ENCODE measurements at regions not wholly inside any gene's neighbourhood (a gene's known extent, or its start where the extent isn't known, plus 50 kb on each side); places are given as distances from the start of the nearest gene placed in this dataset.

DNA sequence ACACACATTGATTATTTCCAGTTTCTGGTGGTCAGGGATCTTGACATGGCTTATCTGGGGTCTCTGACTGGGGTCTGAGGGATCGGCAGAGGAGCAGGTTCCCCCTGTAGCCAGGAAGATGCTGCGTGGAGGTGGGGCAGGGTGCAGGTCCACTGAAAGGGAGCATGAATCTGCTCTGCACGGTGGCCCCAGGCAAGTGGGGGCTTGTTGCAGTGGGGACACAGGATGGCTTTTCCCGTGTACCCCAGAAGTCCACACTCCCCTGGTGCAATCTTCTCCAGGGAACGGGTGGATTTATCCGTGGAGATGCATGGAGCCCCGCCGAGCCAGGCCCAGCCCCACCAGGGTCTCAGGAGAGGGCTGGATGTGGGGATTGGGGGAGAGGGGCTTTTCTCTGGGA lies 210.4 kb upstream of the C14orf180 start:
- Histone ChIP-seq H3K27ac (ENCODE audit: low read depth in 2 of 2, low read length in 2 of 2) (no peak overlapping the region), H3K36me3 (ENCODE audit: control insufficient read depth in 2 of 3, insufficient read depth in 3 of 3, low read length in 3 of 3) (no peaks in the 10 kb centered on the region), H3K27me3 (ENCODE audit: control insufficient read depth, insufficient read depth, low read length) (peaks cover 2% of the 10 kb centered on the region), H3K4me1 (ENCODE audit: control insufficient read depth in 2 of 3, insufficient read depth in 2 of 3, low read depth in 1 of 3, low read length in 3 of 3) (no peaks in the 10 kb centered on the region), H3K9me3 (ENCODE audit: control insufficient read depth in 2 of 3, insufficient read depth in 1 of 3, low read length in 3 of 3) (no peaks in the 10 kb centered on the region), H3K9ac (ENCODE audit: low read length in 3 of 3) (no peak overlapping the region), H3K4me3 (ENCODE audit: low read length in 3 of 3) (no peak overlapping the region)
- DNase-seq (peak in 1 of 5 donors; percentile 35), FAIRE-seq (no peak)
- intact Hi-C loops (cut with DNase I), result no loop called here
- TF ChIP-seq, protein P1, sequence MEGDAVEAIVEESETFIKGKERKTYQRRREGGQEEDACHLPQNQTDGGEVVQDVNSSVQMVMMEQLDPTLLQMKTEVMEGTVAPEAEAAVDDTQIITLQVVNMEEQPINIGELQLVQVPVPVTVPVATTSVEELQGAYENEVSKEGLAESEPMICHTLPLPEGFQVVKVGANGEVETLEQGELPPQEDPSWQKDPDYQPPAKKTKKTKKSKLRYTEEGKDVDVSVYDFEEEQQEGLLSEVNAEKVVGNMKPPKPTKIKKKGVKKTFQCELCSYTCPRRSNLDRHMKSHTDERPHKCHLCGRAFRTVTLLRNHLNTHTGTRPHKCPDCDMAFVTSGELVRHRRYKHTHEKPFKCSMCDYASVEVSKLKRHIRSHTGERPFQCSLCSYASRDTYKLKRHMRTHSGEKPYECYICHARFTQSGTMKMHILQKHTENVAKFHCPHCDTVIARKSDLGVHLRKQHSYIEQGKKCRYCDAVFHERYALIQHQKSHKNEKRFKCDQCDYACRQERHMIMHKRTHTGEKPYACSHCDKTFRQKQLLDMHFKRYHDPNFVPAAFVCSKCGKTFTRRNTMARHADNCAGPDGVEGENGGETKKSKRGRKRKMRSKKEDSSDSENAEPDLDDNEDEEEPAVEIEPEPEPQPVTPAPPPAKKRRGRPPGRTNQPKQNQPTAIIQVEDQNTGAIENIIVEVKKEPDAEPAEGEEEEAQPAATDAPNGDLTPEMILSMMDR (IDR thresholded peaks at IDR 0.05; ENCODE audit: borderline replicate concordance, extremely low read depth, insufficient read depth), result no peak

DNA sequence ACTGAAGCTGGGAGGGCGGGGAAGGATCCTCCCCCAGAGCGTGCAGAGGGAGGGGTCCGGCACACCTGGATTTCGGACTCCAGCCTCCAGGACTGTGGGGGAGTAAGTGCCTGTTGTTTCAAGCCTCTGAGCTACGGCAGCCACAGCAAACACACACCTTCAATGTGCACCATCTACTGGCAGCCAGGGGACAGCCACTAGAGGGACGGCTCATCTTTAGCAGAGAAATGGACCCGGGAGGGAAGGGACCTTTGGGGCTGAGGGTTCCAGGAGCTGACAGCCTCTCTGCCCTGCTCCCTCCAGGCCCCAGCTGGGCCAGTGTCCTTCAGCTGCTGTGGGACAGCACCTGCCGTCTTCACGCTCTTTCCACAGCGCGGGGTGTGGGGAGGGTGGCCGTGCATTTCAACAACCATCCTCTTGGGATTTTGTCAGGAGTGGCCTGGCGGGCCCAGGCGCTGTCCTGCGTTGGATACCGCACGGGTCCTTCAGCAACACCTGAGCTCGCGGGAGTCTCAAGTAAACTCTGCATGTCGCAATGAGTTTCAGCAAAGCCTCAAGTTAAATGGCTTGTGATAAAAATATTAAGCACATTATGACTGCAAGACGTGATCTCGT lies 209.2 kb upstream of the C14orf180 start:
- Histone ChIP-seq H3K9ac (ENCODE audit: low read length in 3 of 3) (no peak overlapping the region), H3K4me1 (ENCODE audit: control insufficient read depth in 2 of 3, insufficient read depth in 2 of 3, low read depth in 1 of 3, low read length in 3 of 3) (no peaks in the 10 kb centered on the region), H3K27me3 (ENCODE audit: control insufficient read depth, insufficient read depth, low read length) (peaks cover 2% of the 10 kb centered on the region), H3K27ac (ENCODE audit: low read depth in 2 of 2, low read length in 2 of 2) (no peak overlapping the region), H3K4me3 (ENCODE audit: low read length in 3 of 3) (no peak overlapping the region), H3K9me3 (ENCODE audit: control insufficient read depth in 2 of 3, insufficient read depth in 1 of 3, low read length in 3 of 3) (no peaks in the 10 kb centered on the region), H3K36me3 (ENCODE audit: control insufficient read depth in 2 of 3, insufficient read depth in 3 of 3, low read length in 3 of 3) (no peaks in the 10 kb centered on the region)
- peak in 4 of 5 donors; percentile 32 to 68 (median 56) for DNase-seq
- intact Hi-C loops (cut with DNase I), result no loop called here
- no peak for FAIRE-seq
- TF ChIP-seq, protein P1 (IDR thresholded peaks at IDR 0.05; ENCODE audit: borderline replicate concordance, extremely low read depth, insufficient read depth), result peak; percentile 17

DNA sequence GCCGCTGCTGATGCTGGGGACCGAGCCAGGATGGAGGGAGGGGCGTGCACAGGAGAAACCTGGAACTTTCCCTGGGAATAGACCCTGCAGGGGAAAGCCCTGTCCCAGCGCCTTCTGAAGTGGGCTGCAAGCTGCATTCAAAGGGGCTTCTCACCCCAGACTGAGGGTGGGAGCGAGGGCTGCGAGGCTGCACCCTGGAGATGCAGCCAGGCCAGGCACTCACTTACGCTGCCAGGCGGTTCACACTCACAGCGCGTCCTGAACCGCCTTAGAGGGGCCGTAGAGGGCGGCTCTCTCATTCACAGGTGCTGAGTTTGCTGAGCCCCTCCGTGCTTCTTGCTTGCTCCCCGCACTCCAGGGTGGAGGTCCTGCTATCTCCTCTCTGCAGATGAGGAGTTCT lies 208.5 kb upstream of the C14orf180 start:
- Histone ChIP-seq H3K4me3 (ENCODE audit: low read length in 3 of 3) (no peak overlapping the region), H3K9me3 (ENCODE audit: control insufficient read depth in 2 of 3, insufficient read depth in 1 of 3, low read length in 3 of 3) (no peaks in the 10 kb centered on the region), H3K27me3 (ENCODE audit: control insufficient read depth, insufficient read depth, low read length) (peaks cover 2% of the 10 kb centered on the region), H3K27ac (ENCODE audit: low read depth in 2 of 2, low read length in 2 of 2) (no peak overlapping the region), H3K36me3 (ENCODE audit: control insufficient read depth in 2 of 3, insufficient read depth in 3 of 3, low read length in 3 of 3) (no peaks in the 10 kb centered on the region), H3K9ac (ENCODE audit: low read length in 3 of 3) (no peak overlapping the region), H3K4me1 (ENCODE audit: control insufficient read depth in 2 of 3, insufficient read depth in 2 of 3, low read depth in 1 of 3, low read length in 3 of 3) (no peaks in the 10 kb centered on the region)
- FAIRE-seq, result no peak
- peak in 1 of 5 donors; percentile 46 for DNase-seq
- intact Hi-C loops (cut with DNase I), result no loop called here
- TF ChIP-seq, protein P1 (IDR thresholded peaks at IDR 0.05; ENCODE audit: borderline replicate concordance, extremely low read depth, insufficient read depth), result no peak

DNA sequence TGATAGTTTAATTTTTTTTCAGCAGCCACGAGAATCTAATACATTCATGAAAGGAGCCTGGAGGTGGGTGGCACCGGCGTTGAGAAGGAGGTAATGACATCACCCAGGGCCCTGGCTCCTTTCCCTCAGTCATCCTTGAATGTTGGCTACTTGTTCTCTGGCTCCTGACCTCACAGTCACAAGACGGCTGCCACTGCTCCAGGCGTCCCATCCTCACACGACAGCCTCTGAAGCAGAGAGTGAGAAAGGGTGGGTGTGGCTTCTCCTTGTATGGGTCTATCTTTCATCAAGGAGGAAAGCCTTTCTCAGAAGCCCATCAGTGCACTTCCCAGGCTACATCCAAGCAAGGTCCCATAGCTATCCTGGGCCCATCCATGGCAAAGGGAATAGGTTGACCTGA lies 207.6 kb upstream of the C14orf180 start:
- peak in 1 of 5 donors; percentile 37 for DNase-seq
- TF ChIP-seq, protein P1 (IDR thresholded peaks at IDR 0.05; ENCODE audit: borderline replicate concordance, extremely low read depth, insufficient read depth), result no peak
- no peaks in the 10 kb centered on the region for H3K36me3 ChIP-seq (ENCODE audit: control insufficient read depth in 2 of 3, insufficient read depth in 3 of 3, low read length in 3 of 3)

More for the DNA sequence above, 207.6 kb upstream of the C14orf180 start:
- FAIRE-seq, result no peak
- intact Hi-C loops (cut with DNase I), result no loop called here
- Histone ChIP-seq H3K4me3 (ENCODE audit: low read length in 3 of 3) (no peak overlapping the region), H3K27ac (ENCODE audit: low read depth in 2 of 2, low read length in 2 of 2) (no peak overlapping the region), H3K9me3 (ENCODE audit: control insufficient read depth in 2 of 3, insufficient read depth in 1 of 3, low read length in 3 of 3) (no peaks in the 10 kb centered on the region), H3K4me1 (ENCODE audit: control insufficient read depth in 2 of 3, insufficient read depth in 2 of 3, low read depth in 1 of 3, low read length in 3 of 3) (no peaks in the 10 kb centered on the region), H3K9ac (ENCODE audit: low read length in 3 of 3) (no peak overlapping the region), H3K27me3 (ENCODE audit: control insufficient read depth, insufficient read depth, low read length) (peaks cover 2% of the 10 kb centered on the region)
